Stomach smooth muscle (tissue), 2 donors: ENCODE measurements at regions not wholly inside any gene's neighbourhood (a gene's known extent, or its start where the extent isn't known, plus 50 kb on each side); places are given as distances from the start of the nearest gene placed in this dataset.
"Not testable (repeated sequence)": the region's sequence is repeated elsewhere in the genome, so short reads cannot be mapped to it uniquely, and the experiment has no call there.

Experiments
- H3K27ac ChIP-seq: one replicate; pipeline ENCODE4 v1.7.0; 2013; ENCODE audit warnings: mild to moderate bottlenecking, low read length, inconsistent platforms
- H3K27me3 ChIP-seq, 2 donors: one replicate each; pipeline ENCODE4 v1.7.0; 2013; ENCODE audit warnings: low read length in 2 of 2; ENCODE audit not compliant: insufficient read depth in 2 of 2, control insufficient read depth in 1 of 2
- H3K36me3 ChIP-seq, 2 donors: one replicate each; pipeline ENCODE4 v1.7.0; 2013; ENCODE audit warnings: low read length in 2 of 2; ENCODE audit not compliant: control insufficient read depth in 2 of 2, insufficient read depth in 2 of 2
- H3K4me1 ChIP-seq: one replicate; pipeline ENCODE4 v1.7.0; 2013; ENCODE audit warnings: low read length; ENCODE audit not compliant: control insufficient read depth, insufficient read depth
- H3K4me3 ChIP-seq, 2 donors: one replicate each; pipeline ENCODE4 v1.7.0; 2013; ENCODE audit warnings: low read length in 2 of 2
- H3K9ac ChIP-seq, 2 donors: one replicate each; pipeline ENCODE4 v1.7.0; 2013; ENCODE audit warnings: low read length in 2 of 2, mild to moderate bottlenecking in 1 of 2
- H3K9me3 ChIP-seq, 2 donors: one replicate each; pipeline ENCODE4 v1.7.0; 2013; ENCODE audit warnings: low read length in 2 of 2; ENCODE audit not compliant: control insufficient read depth in 2 of 2
- donor health status: healthy.
- donor health status: Pancreatic carcinoma.

- H3K4me3 ChIP-seq, H3K27ac ChIP-seq, H3K27me3 ChIP-seq, H3K4me1 ChIP-seq, H3K9ac ChIP-seq, H3K9me3 ChIP-seq, H3K36me3 ChIP-seq: not testable (repeated sequence)
These were observed 122.5 kb downstream of the PABPC4L start for GRCh38 chr4:134079085-134079484.

GRCh38 chr4:134078230-134078914, 123.2 kb downstream of the PABPC4L start:
- Histone ChIP-seq H3K27me3 (no peaks in the 10 kb centered on the region), H3K27ac (no peak overlapping the region), H3K36me3 (no peaks in the 10 kb centered on the region), H3K9ac (no peak overlapping the region), H3K4me3 (peak overlapping the region; percentile 54 to 60), H3K4me1 (no peaks in the 10 kb centered on the region), H3K9me3 (no peaks in the 10 kb centered on the region)

- H3K9ac ChIP-seq, result no peak overlapping the region
- no peak overlapping the region for H3K27ac ChIP-seq
- no peaks in the 10 kb centered on the region for H3K9me3 ChIP-seq
- H3K4me3 ChIP-seq, result no peak overlapping the region
- no peaks in the 10 kb centered on the region for H3K27me3 ChIP-seq
- no peaks in the 10 kb centered on the region for H3K4me1 ChIP-seq
- H3K36me3 ChIP-seq, result no peaks in the 10 kb centered on the region
These were observed 127.9 kb downstream of the PABPC4L start for GRCh38 chr4:134073711-134074110.

- no peaks in the 10 kb centered on the region for H3K36me3 ChIP-seq
- H3K9ac ChIP-seq, result no peak overlapping the region
- H3K9me3 ChIP-seq, result no peaks in the 10 kb centered on the region
- no peaks in the 10 kb centered on the region for H3K27me3 ChIP-seq
- H3K4me1 ChIP-seq, result no peaks in the 10 kb centered on the region
- no peak overlapping the region for H3K27ac ChIP-seq
- no peak overlapping the region for H3K4me3 ChIP-seq
These were observed 129.5 kb downstream of the PABPC4L start for GRCh38 chr4:134072137-134072536.

- no peaks in the 10 kb centered on the region for H3K36me3 ChIP-seq
- H3K27ac ChIP-seq, result no peak overlapping the region
- no peaks in the 10 kb centered on the region for H3K9me3 ChIP-seq
- no peaks in the 10 kb centered on the region for H3K4me1 ChIP-seq
- no peaks in the 10 kb centered on the region for H3K27me3 ChIP-seq
- no peak overlapping the region for H3K9ac ChIP-seq
- no peak overlapping the region for H3K4me3 ChIP-seq
These were observed 131.4 kb downstream of the PABPC4L start for GRCh38 chr4:134070174-134070573.

GRCh38 chr4:134057356-134057755, 144.2 kb downstream of the PABPC4L start:
- Histone ChIP-seq H3K9ac (no peak overlapping the region), H3K4me3 (no peak overlapping the region), H3K9me3 (no peaks in the 10 kb centered on the region), H3K27ac (no peak overlapping the region), H3K4me1 (no peaks in the 10 kb centered on the region), H3K36me3 (no peaks in the 10 kb centered on the region), H3K27me3 (no peaks in the 10 kb centered on the region)

- not testable (repeated sequence) for H3K9ac ChIP-seq, H3K4me1 ChIP-seq, H3K9me3 ChIP-seq, H3K27ac ChIP-seq, H3K36me3 ChIP-seq, H3K27me3 ChIP-seq, H3K4me3 ChIP-seq
These were observed 155.4 kb downstream of the PABPC4L start for GRCh38 chr4:134046221-134046620.

- no peaks in the 10 kb centered on the region for H3K4me1 ChIP-seq
- H3K27ac ChIP-seq, result no peak overlapping the region
- no peaks in the 10 kb centered on the region for H3K27me3 ChIP-seq
- H3K9me3 ChIP-seq, result no peaks in the 10 kb centered on the region
- no peak overlapping the region for H3K4me3 ChIP-seq
- no peaks in the 10 kb centered on the region for H3K36me3 ChIP-seq
- no peak overlapping the region for H3K9ac ChIP-seq
These were observed 156.2 kb downstream of the PABPC4L start for GRCh38 chr4:134045411-134045810.

GRCh38 chr4:134043266-134043665, 158.3 kb downstream of the PABPC4L start:
- Histone ChIP-seq H3K27ac (no peak overlapping the region), H3K4me3 (no peak overlapping the region), H3K36me3 (no peaks in the 10 kb centered on the region), H3K9me3 (no peaks in the 10 kb centered on the region), H3K27me3 (no peaks in the 10 kb centered on the region), H3K9ac (no peak overlapping the region), H3K4me1 (no peaks in the 10 kb centered on the region)

- Histone ChIP-seq H3K4me1 (no peaks in the 10 kb centered on the region), H3K4me3 (no peak overlapping the region), H3K27me3 (no peaks in the 10 kb centered on the region), H3K9ac (no peak overlapping the region), H3K9me3 (no peaks in the 10 kb centered on the region), H3K36me3 (no peaks in the 10 kb centered on the region), H3K27ac (no peak overlapping the region)
These were observed 173.2 kb downstream of the PABPC4L start for GRCh38 chr4:134028421-134028820.

GRCh38 chr4:134027931-134028330, 173.7 kb downstream of the PABPC4L start:
- Histone ChIP-seq H3K36me3 (no peaks in the 10 kb centered on the region), H3K27me3 (no peaks in the 10 kb centered on the region), H3K27ac (no peak overlapping the region), H3K4me3 (no peak overlapping the region), H3K9ac (no peak overlapping the region), H3K9me3 (no peaks in the 10 kb centered on the region), H3K4me1 (no peaks in the 10 kb centered on the region)
